ENCODE measurements at regions not wholly inside any gene's neighbourhood (a gene's known extent, or its start where the extent isn't known, plus 50 kb on each side); places are given as distances from the start of the nearest gene placed in this dataset.
"Not testable (repeated sequence)": the region's sequence is repeated elsewhere in the genome, so short reads cannot be mapped to it uniquely, and the experiment has no call there.

- peaks cover 5% of the 10 kb centered on the region for H3K9me3 ChIP-seq (ENCODE audit: control insufficient read depth, low read length)
- peaks cover 34% of the 10 kb centered on the region for H3K4me1 Mint-ChIP-seq
- peaks cover 5% of the 10 kb centered on the region for H3K36me3 ChIP-seq (ENCODE audit: control insufficient read depth, insufficient read depth, low read length)
- peak overlapping the region; percentile 10 for H3K4me3 Mint-ChIP-seq
- peaks cover 2% of the 10 kb centered on the region for H3K9me3 Mint-ChIP-seq
- DNase-seq = no peak
- TF ChIP-seq CTCF (conservative IDR thresholded peaks at IDR 0.05) = no peak
- peak overlapping the region; percentile 64 for H3K27ac Mint-ChIP-seq
- 55 to 70% methylated on average over 6 to 9 of the region's 9 CpGs for WGBS, 2 experiments (ENCODE audit: insufficient coverage in 1 of 2, insufficient read length in 1 of 2)
- no peak overlapping the region for H3K9ac ChIP-seq (ENCODE audit: extremely low read depth, low read length, poor library complexity, severe bottlenecking)
- no peak overlapping the region for H3K27ac ChIP-seq (ENCODE audit: low read depth, low read length)
- no peak overlapping the region for H3K4me3 ChIP-seq (ENCODE audit: low read length)
- H3K36me3 Mint-ChIP-seq (ENCODE audit: low read depth) = peaks cover 3% of the 10 kb centered on the region
- H3K27me3 ChIP-seq (ENCODE audit: control insufficient read depth, insufficient read depth, low read length, poor library complexity, severe bottlenecking) = no peaks in the 10 kb centered on the region
- peaks cover 9% of the 10 kb centered on the region for H3K4me1 ChIP-seq (ENCODE audit: control insufficient read depth, insufficient read depth, low read length)
- H3K27me3 Mint-ChIP-seq (ENCODE audit: insufficient read depth) = no peaks in the 10 kb centered on the region
Observed at GRCh38 chr10:94123258-94123995, 129.7 kb downstream of the PLCE1 start.

GRCh38 chr10:94124147-94124546, 130.4 kb downstream of the PLCE1 start:
- H3K9me3 Mint-ChIP-seq; H3K4me1 ChIP-seq (ENCODE audit: control insufficient read depth, insufficient read depth, low read length); H3K27ac ChIP-seq (ENCODE audit: low read depth, low read length); DNase-seq; H3K9me3 ChIP-seq (ENCODE audit: control insufficient read depth, low read length); H3K36me3 ChIP-seq (ENCODE audit: control insufficient read depth, insufficient read depth, low read length); H3K27ac Mint-ChIP-seq; H3K4me3 Mint-ChIP-seq; H3K4me3 ChIP-seq (ENCODE audit: low read length); H3K27me3 ChIP-seq (ENCODE audit: control insufficient read depth, insufficient read depth, low read length, poor library complexity, severe bottlenecking); H3K27me3 Mint-ChIP-seq (ENCODE audit: insufficient read depth); H3K36me3 Mint-ChIP-seq (ENCODE audit: low read depth); H3K9ac ChIP-seq (ENCODE audit: extremely low read depth, low read length, poor library complexity, severe bottlenecking): not testable (repeated sequence)
- WGBS, 2 experiments (ENCODE audit: insufficient coverage in 1 of 2, insufficient read length in 1 of 2) = 74% methylated on average over 2 of the region's 2 CpGs; no CpG with 5 or more reads in 1 of the 2 experiments
- peaks cover 34% of the 10 kb centered on the region for H3K4me1 Mint-ChIP-seq

- H3K4me3 ChIP-seq (ENCODE audit: low read length); H3K4me3 Mint-ChIP-seq; H3K4me1 ChIP-seq (ENCODE audit: control insufficient read depth, insufficient read depth, low read length); H3K36me3 Mint-ChIP-seq (ENCODE audit: low read depth); H3K27ac ChIP-seq (ENCODE audit: low read depth, low read length); H3K9me3 ChIP-seq (ENCODE audit: control insufficient read depth, low read length); DNase-seq; H3K9ac ChIP-seq (ENCODE audit: extremely low read depth, low read length, poor library complexity, severe bottlenecking); H3K9me3 Mint-ChIP-seq; H3K27ac Mint-ChIP-seq; H3K27me3 ChIP-seq (ENCODE audit: control insufficient read depth, insufficient read depth, low read length, poor library complexity, severe bottlenecking); H3K27me3 Mint-ChIP-seq (ENCODE audit: insufficient read depth); H3K36me3 ChIP-seq (ENCODE audit: control insufficient read depth, insufficient read depth, low read length): not testable (repeated sequence)
- 86 to 91% methylated on average over 7 to 8 of the region's 8 CpGs for WGBS, 2 experiments (ENCODE audit: insufficient coverage in 1 of 2, insufficient read length in 1 of 2)
- H3K4me1 Mint-ChIP-seq = peaks cover 40% of the 10 kb centered on the region
Observed at GRCh38 chr10:94125268-94125667, 131.5 kb downstream of the PLCE1 start.

- Histone ChIP-seq H3K4me3 (ENCODE audit: low read length) (no peak overlapping the region), H3K9ac (ENCODE audit: extremely low read depth, low read length, poor library complexity, severe bottlenecking) (no peak overlapping the region), H3K9me3 (ENCODE audit: control insufficient read depth, low read length) (no peaks in the 10 kb centered on the region), H3K27ac (ENCODE audit: low read depth, low read length) (no peak overlapping the region), H3K4me1 (ENCODE audit: control insufficient read depth, insufficient read depth, low read length) (peaks cover 9% of the 10 kb centered on the region), H3K36me3 (ENCODE audit: control insufficient read depth, insufficient read depth, low read length) (no peaks in the 10 kb centered on the region), H3K27me3 (ENCODE audit: control insufficient read depth, insufficient read depth, low read length, poor library complexity, severe bottlenecking) (no peaks in the 10 kb centered on the region)
- Mint-ChIP-seq H3K36me3 (ENCODE audit: low read depth) (no peaks in the 10 kb centered on the region), H3K4me3 (no peak overlapping the region), H3K27me3 (ENCODE audit: insufficient read depth) (no peaks in the 10 kb centered on the region), H3K9me3 (no peaks in the 10 kb centered on the region), H3K27ac (no peak overlapping the region), H3K4me1 (peaks cover 40% of the 10 kb centered on the region)
- no peak for TF ChIP-seq CTCF (conservative IDR thresholded peaks at IDR 0.05)
- DNase-seq = no peak
Observed at GRCh38 chr10:94125856-94126255, 132.1 kb downstream of the PLCE1 start.
